Type B pancreatic cell (in vitro differentiated cells): ENCODE measurements at regions not wholly inside any gene's neighbourhood (a gene's known extent, or its start where the extent isn't known, plus 50 kb on each side); places are given as distances from the start of the nearest gene placed in this dataset.
A peak's percentile ranks its signal among the peaks of the same experiment; 100 is the strongest.
"Not testable (repeated sequence)": the region's sequence is repeated elsewhere in the genome, so short reads cannot be mapped to it uniquely, and the experiment has no call there.

Experiments used
- DNase-seq: peaks from one replicate; pipeline ENCODE4 v3.0.0; 2021; ENCODE audit warnings: mixed read lengths; ENCODE audit not compliant: unreplicated experiment; ENCODE audit errors: extremely low spot score
- H3K27ac Mint-ChIP-seq: 2 replicates; pipeline ENCODE4 v1.8.0; 2021; ENCODE audit warnings: mild to moderate bottlenecking, mixed read lengths
- H3K27me3 Mint-ChIP-seq: 2 replicates; pipeline ENCODE4 v1.8.0; 2021; ENCODE audit warnings: mixed read lengths
- H3K36me3 Mint-ChIP-seq: 2 replicates; pipeline ENCODE4 v1.8.0; 2021; ENCODE audit warnings: mixed read lengths
- H3K4me1 Mint-ChIP-seq: one replicate; pipeline ENCODE4 v1.8.0; 2021; ENCODE audit warnings: mixed read lengths; ENCODE audit not compliant: unreplicated experiment
- H3K4me3 Mint-ChIP-seq: 2 replicates; pipeline ENCODE4 v1.8.0; 2021; ENCODE audit warnings: mild to moderate bottlenecking, mixed read lengths
- H3K9me3 Mint-ChIP-seq: 2 replicates; pipeline ENCODE4 v1.8.0; 2021; ENCODE audit warnings: mixed read lengths
- CTCF ChIP-seq: fragments of 200-600 bp; sonication (generic); conservative IDR thresholded peaks from 2 replicates; pipeline ENCODE4 v1.5.0; 2021; ENCODE audit warnings: antibody characterized with exemption, mild to moderate bottlenecking

GRCh38 chr5:138668451-138669380 is 84.5 kb upstream of the CTNNA1 start:
- H3K27ac Mint-ChIP-seq: peak overlapping the region; percentile 86
- H3K36me3 Mint-ChIP-seq: no peaks in the 10 kb centered on the region
- no peak for DNase-seq
- peak overlapping the region; percentile 9 for H3K4me3 Mint-ChIP-seq
- H3K9me3 Mint-ChIP-seq: peaks cover 5% of the 10 kb centered on the region
- no peaks in the 10 kb centered on the region for H3K27me3 Mint-ChIP-seq
- peaks cover 29% of the 10 kb centered on the region for H3K4me1 Mint-ChIP-seq
- TF ChIP-seq CTCF: no peak

- H3K27me3 Mint-ChIP-seq, H3K27ac Mint-ChIP-seq, H3K4me3 Mint-ChIP-seq, H3K36me3 Mint-ChIP-seq, DNase-seq, H3K9me3 Mint-ChIP-seq: not testable (repeated sequence)
- H3K4me1 Mint-ChIP-seq: peaks cover 36% of the 10 kb centered on the region
These were observed 85.4 kb upstream of the CTNNA1 start for GRCh38 chr5:138667782-138668331.

- no peak for DNase-seq
- no peak overlapping the region for H3K4me3 Mint-ChIP-seq
- peaks cover 5% of the 10 kb centered on the region for H3K9me3 Mint-ChIP-seq
- no peaks in the 10 kb centered on the region for H3K36me3 Mint-ChIP-seq
- no peak for TF ChIP-seq CTCF
- H3K4me1 Mint-ChIP-seq: peaks cover 44% of the 10 kb centered on the region
- H3K27ac Mint-ChIP-seq: peak overlapping the region; percentile 11
- H3K27me3 Mint-ChIP-seq: no peaks in the 10 kb centered on the region
These were observed 86.9 kb upstream of the CTNNA1 start for GRCh38 chr5:138666226-138666742.

- H3K9me3 Mint-ChIP-seq: peaks cover 5% of the 10 kb centered on the region
- DNase-seq: no peak
- no peaks in the 10 kb centered on the region for H3K27me3 Mint-ChIP-seq
- peak overlapping the region; percentile 3 for H3K27ac Mint-ChIP-seq
- no peak overlapping the region for H3K4me3 Mint-ChIP-seq
- no peaks in the 10 kb centered on the region for H3K36me3 Mint-ChIP-seq
- H3K4me1 Mint-ChIP-seq: peaks cover 46% of the 10 kb centered on the region
- no peak for TF ChIP-seq CTCF
These were observed 88.0 kb upstream of the CTNNA1 start for GRCh38 chr5:138665261-138665660.

GRCh38 chr5:138664276-138664943 is 88.8 kb upstream of the CTNNA1 start:
- H3K9me3 Mint-ChIP-seq: peaks cover 5% of the 10 kb centered on the region
- H3K27me3 Mint-ChIP-seq: no peaks in the 10 kb centered on the region
- TF ChIP-seq CTCF: no peak
- DNase-seq: no peak
- H3K27ac Mint-ChIP-seq: peak overlapping the region; percentile 3
- no peaks in the 10 kb centered on the region for H3K36me3 Mint-ChIP-seq
- no peak overlapping the region for H3K4me3 Mint-ChIP-seq
- peaks cover 46% of the 10 kb centered on the region for H3K4me1 Mint-ChIP-seq
